DND-41 (cell line): ENCODE measurements at regions not wholly inside any gene's neighbourhood (a gene's known extent, or its start where the extent isn't known, plus 50 kb on each side); places are given as distances from the start of the nearest gene placed in this dataset.

ENCODE experiments used
- EZH2 ChIP-seq: IDR thresholded peaks from 3 replicates; pipeline ENCODE4 v1.6.1; 2012; ENCODE audit warnings: borderline replicate concordance, low read depth, mild to moderate bottlenecking, moderate library complexity, low read length, inconsistent platforms; ENCODE audit not compliant: severe bottlenecking
- TF ChIP-seq, protein P1 (sequence below): IDR thresholded peaks from 2 replicates; pipeline ENCODE4 v1.5.1; 2012; ENCODE audit warnings: borderline replicate concordance, low read length, moderate library complexity, mild to moderate bottlenecking; ENCODE audit not compliant: poor library complexity, severe bottlenecking; ENCODE audit errors: extremely low read depth

DNA sequence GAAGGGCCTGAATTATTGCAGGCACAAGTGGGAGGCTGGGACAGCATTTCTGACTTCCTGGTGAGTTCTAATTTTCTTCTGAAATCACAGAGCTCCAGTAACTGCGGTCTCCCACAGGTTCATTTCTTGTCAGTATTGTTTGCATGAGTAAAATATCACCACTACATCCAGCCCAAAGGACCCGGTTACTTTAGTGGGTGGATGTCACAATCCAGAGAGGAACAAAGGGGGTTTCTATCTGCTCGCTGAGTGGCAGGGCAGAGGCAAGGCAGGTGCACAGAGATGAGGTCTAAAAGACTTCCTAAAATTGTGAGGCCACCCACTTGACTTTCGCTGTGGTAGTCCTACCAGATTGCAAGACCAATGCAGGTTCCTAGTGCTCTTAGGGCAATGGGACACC is 800.4 kb upstream of the ID2 start:
- no peak for TF ChIP-seq EZH2
- TF ChIP-seq, protein P1, sequence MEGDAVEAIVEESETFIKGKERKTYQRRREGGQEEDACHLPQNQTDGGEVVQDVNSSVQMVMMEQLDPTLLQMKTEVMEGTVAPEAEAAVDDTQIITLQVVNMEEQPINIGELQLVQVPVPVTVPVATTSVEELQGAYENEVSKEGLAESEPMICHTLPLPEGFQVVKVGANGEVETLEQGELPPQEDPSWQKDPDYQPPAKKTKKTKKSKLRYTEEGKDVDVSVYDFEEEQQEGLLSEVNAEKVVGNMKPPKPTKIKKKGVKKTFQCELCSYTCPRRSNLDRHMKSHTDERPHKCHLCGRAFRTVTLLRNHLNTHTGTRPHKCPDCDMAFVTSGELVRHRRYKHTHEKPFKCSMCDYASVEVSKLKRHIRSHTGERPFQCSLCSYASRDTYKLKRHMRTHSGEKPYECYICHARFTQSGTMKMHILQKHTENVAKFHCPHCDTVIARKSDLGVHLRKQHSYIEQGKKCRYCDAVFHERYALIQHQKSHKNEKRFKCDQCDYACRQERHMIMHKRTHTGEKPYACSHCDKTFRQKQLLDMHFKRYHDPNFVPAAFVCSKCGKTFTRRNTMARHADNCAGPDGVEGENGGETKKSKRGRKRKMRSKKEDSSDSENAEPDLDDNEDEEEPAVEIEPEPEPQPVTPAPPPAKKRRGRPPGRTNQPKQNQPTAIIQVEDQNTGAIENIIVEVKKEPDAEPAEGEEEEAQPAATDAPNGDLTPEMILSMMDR, result no peak
